ENCODE measurements at regions not wholly inside any gene's neighbourhood (a gene's known extent, or its start where the extent isn't known, plus 50 kb on each side); places are given as distances from the start of the nearest gene placed in this dataset.

DNA sequence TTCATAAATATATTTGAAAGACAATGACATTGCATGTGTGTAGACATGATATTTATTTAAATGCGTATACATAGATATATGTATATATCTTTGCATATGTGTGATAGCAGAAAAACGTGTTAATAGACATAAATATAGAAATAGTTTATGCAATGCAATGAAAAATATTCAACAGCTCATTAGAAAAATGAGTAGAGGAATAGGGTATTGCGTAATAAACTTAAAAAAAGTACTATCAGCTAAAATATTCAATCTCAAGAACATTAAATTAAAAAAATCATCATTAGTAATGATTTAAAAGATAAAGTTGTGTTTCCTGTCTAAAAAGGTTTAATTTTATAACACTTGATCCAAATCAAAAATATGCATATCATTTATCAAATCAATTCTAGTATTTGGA lies 2101.5 kb upstream of the TENM3 start:
- H3K36me3 ChIP-seq (ENCODE audit: insufficient read depth, low read length), result no peaks in the 10 kb centered on the region
- no peak for DNase-seq (ENCODE audit: insufficient read length, low spot score, missing footprints)
- H3K79me2 ChIP-seq (ENCODE audit: insufficient read depth, low read length), result no peaks in the 10 kb centered on the region
- no peaks in the 10 kb centered on the region for H3K4me1 ChIP-seq (ENCODE audit: insufficient read depth, low read length)
- TF ChIP-seq, protein P1, sequence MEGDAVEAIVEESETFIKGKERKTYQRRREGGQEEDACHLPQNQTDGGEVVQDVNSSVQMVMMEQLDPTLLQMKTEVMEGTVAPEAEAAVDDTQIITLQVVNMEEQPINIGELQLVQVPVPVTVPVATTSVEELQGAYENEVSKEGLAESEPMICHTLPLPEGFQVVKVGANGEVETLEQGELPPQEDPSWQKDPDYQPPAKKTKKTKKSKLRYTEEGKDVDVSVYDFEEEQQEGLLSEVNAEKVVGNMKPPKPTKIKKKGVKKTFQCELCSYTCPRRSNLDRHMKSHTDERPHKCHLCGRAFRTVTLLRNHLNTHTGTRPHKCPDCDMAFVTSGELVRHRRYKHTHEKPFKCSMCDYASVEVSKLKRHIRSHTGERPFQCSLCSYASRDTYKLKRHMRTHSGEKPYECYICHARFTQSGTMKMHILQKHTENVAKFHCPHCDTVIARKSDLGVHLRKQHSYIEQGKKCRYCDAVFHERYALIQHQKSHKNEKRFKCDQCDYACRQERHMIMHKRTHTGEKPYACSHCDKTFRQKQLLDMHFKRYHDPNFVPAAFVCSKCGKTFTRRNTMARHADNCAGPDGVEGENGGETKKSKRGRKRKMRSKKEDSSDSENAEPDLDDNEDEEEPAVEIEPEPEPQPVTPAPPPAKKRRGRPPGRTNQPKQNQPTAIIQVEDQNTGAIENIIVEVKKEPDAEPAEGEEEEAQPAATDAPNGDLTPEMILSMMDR (IDR thresholded peaks at IDR 0.05; ENCODE audit: extremely low read depth, low read depth, low read length), result no peak
- no peaks in the 10 kb centered on the region for H3K9me3 ChIP-seq (ENCODE audit: low read depth, low read length)
- H2AFZ ChIP-seq (ENCODE audit: low read length), result no peak overlapping the region
- no peak overlapping the region for H3K4me2 ChIP-seq (ENCODE audit: insufficient read depth, low read length)
- H3K4me3 ChIP-seq (ENCODE audit: insufficient read depth, low read length), result no peak overlapping the region
- H4K20me1 ChIP-seq (ENCODE audit: insufficient read depth, low read length), result no peaks in the 10 kb centered on the region
- no peaks in the 10 kb centered on the region for H3K27me3 ChIP-seq (ENCODE audit: insufficient read depth, low read length)
- H3K27ac ChIP-seq (ENCODE audit: low read depth, low read length), result no peak overlapping the region

DNA sequence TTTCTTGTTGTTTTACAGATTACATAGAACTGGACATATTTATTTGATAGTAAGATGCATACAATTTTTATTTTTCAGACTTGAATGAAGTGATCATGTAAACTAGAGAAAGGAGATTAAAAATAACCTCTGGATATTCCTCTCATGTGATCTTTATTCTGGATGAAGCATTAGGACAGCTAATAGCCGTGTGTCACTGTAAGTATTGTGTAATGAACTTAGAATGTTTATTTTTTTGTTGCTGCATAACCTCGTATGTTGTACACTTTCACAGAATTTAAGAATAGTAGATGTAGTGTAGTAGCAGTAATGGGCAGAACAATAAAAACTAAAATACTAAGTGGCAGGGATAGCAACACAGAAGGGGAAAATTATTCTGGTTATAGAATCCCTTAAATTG lies 2094.5 kb upstream of the TENM3 start:
- no peak for DNase-seq (ENCODE audit: insufficient read length, low spot score, missing footprints)
- H3K27me3 ChIP-seq (ENCODE audit: insufficient read depth, low read length), result no peaks in the 10 kb centered on the region
- no peaks in the 10 kb centered on the region for H3K79me2 ChIP-seq (ENCODE audit: insufficient read depth, low read length)
- no peak overlapping the region for H3K4me2 ChIP-seq (ENCODE audit: insufficient read depth, low read length)
- no peaks in the 10 kb centered on the region for H3K4me1 ChIP-seq (ENCODE audit: insufficient read depth, low read length)
- H3K9me3 ChIP-seq (ENCODE audit: low read depth, low read length), result no peaks in the 10 kb centered on the region
- H2AFZ ChIP-seq (ENCODE audit: low read length), result no peak overlapping the region
- TF ChIP-seq, protein P1 (IDR thresholded peaks at IDR 0.05; ENCODE audit: extremely low read depth, low read depth, low read length), result no peak
- H3K27ac ChIP-seq (ENCODE audit: low read depth, low read length), result no peak overlapping the region
- no peaks in the 10 kb centered on the region for H4K20me1 ChIP-seq (ENCODE audit: insufficient read depth, low read length)
- H3K4me3 ChIP-seq (ENCODE audit: insufficient read depth, low read length), result no peak overlapping the region
- H3K36me3 ChIP-seq (ENCODE audit: insufficient read depth, low read length), result no peaks in the 10 kb centered on the region

DNA sequence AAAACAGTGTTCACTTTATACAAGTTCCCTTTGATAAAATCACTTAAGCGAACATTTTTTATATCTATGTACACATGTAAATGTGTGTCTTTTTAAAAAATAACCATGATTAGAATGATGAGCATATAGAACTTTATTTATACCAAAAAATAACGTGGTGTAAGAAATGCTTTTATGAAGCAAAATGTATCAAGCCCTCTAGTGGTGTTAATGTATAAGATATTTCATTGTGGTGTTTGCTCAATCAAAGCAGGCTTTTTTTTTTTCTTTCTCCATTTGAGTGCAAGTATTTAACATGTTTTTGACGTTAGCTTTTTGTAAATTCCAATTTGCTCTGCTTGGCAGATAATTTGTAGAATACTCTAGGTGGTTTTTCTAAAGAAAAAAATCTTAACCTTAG lies 2092.4 kb upstream of the TENM3 start:
- H4K20me1 ChIP-seq (ENCODE audit: insufficient read depth, low read length), result no peaks in the 10 kb centered on the region
- DNase-seq (ENCODE audit: insufficient read length, low spot score, missing footprints), result no peak
- H3K4me2 ChIP-seq (ENCODE audit: insufficient read depth, low read length), result no peak overlapping the region
- no peaks in the 10 kb centered on the region for H3K4me1 ChIP-seq (ENCODE audit: insufficient read depth, low read length)
- no peaks in the 10 kb centered on the region for H3K9me3 ChIP-seq (ENCODE audit: low read depth, low read length)
- no peak overlapping the region for H3K27ac ChIP-seq (ENCODE audit: low read depth, low read length)
- H3K36me3 ChIP-seq (ENCODE audit: insufficient read depth, low read length), result no peaks in the 10 kb centered on the region
- no peaks in the 10 kb centered on the region for H3K79me2 ChIP-seq (ENCODE audit: insufficient read depth, low read length)
- H2AFZ ChIP-seq (ENCODE audit: low read length), result no peak overlapping the region
- no peak overlapping the region for H3K4me3 ChIP-seq (ENCODE audit: insufficient read depth, low read length)
- no peaks in the 10 kb centered on the region for H3K27me3 ChIP-seq (ENCODE audit: insufficient read depth, low read length)
- TF ChIP-seq, protein P1 (IDR thresholded peaks at IDR 0.05; ENCODE audit: extremely low read depth, low read depth, low read length), result no peak

DNA sequence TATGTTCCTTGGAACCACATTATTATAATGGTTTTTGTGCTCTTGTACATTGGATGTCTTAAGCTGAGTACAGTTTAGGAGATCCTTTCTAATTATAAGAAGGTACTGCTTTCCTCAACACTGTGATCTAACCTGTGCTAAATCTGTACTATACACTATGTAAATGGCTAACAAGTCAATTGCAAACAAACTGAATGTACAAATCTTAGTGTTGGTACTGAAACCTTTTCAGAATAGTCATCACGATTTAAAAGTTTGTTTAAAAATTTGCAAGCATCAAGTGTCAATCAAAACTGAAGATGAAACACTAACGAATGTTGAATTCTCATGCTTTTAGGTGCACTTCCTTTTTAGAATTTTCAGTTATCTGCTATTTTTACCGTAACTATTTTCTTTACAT lies 2090.4 kb upstream of the TENM3 start:
- Histone ChIP-seq H2AFZ (ENCODE audit: low read length) (no peak overlapping the region), H3K27me3 (ENCODE audit: insufficient read depth, low read length) (no peaks in the 10 kb centered on the region), H4K20me1 (ENCODE audit: insufficient read depth, low read length) (no peaks in the 10 kb centered on the region), H3K79me2 (ENCODE audit: insufficient read depth, low read length) (no peaks in the 10 kb centered on the region), H3K27ac (ENCODE audit: low read depth, low read length) (no peak overlapping the region), H3K36me3 (ENCODE audit: insufficient read depth, low read length) (no peaks in the 10 kb centered on the region), H3K4me1 (ENCODE audit: insufficient read depth, low read length) (no peaks in the 10 kb centered on the region), H3K4me3 (ENCODE audit: insufficient read depth, low read length) (no peak overlapping the region), H3K4me2 (ENCODE audit: insufficient read depth, low read length) (no peak overlapping the region), H3K9me3 (ENCODE audit: low read depth, low read length) (no peaks in the 10 kb centered on the region)
- DNase-seq (ENCODE audit: insufficient read length, low spot score, missing footprints), result no peak
- TF ChIP-seq, protein P1 (IDR thresholded peaks at IDR 0.05; ENCODE audit: extremely low read depth, low read depth, low read length), result no peak
